Neutrophil (primary cell): ENCODE measurements at regions not wholly inside any gene's neighbourhood (a gene's known extent, or its start where the extent isn't known, plus 50 kb on each side); places are given as distances from the start of the nearest gene placed in this dataset.

Experiments
- H3K27ac ChIP-seq: fragments of 200-600 bp; sonication (generic); 2 replicates; pipeline ENCODE4 v1.5.1; 2016; ENCODE audit warnings: mild to moderate bottlenecking, moderate library complexity
- H3K27me3 ChIP-seq: fragments of 200-600 bp; sonication (generic); 2 replicates; pipeline ENCODE4 v1.6.0; 2016; ENCODE audit warnings: mild to moderate bottlenecking
- H3K36me3 ChIP-seq: fragments of 200-600 bp; sonication (generic); 2 replicates; pipeline ENCODE4 v1.5.1; 2017
- H3K4me1 ChIP-seq, 2 experiments: fragments of 200-600 bp in 1 of 2; sonication (generic) in 1 of 2; 1 replicate in 1 of 2; 2 replicates in 1 of 2; pipeline versions ENCODE4 v1.5.1 to v1.6.1; 2013 to 2016; ENCODE audit warnings: low read depth in 1 of 2, low read length in 1 of 2, mild to moderate bottlenecking in 1 of 2, moderate library complexity in 1 of 2; ENCODE audit not compliant: control insufficient read depth in 1 of 2, insufficient read depth in 1 of 2
- H3K4me3 ChIP-seq, 2 experiments: fragments of 200-600 bp in 1 of 2; sonication (generic) in 1 of 2; 1 replicate in 1 of 2; 2 replicates in 1 of 2; pipeline ENCODE4 v1.5.1; 2013 to 2016; ENCODE audit warnings: low read depth in 1 of 2, low read length in 1 of 2, mild to moderate bottlenecking in 1 of 2, moderate library complexity in 1 of 2
- H3K9me3 ChIP-seq: fragments of 200-600 bp; sonication (generic); 2 replicates; pipeline ENCODE4 v1.5.1; 2016
- CTCF ChIP-seq: fragments of 200-600 bp; sonication (generic); IDR thresholded peaks from 2 replicates; pipeline ENCODE4 v1.5.1; 2016; ENCODE audit warnings: antibody characterized with exemption

- Histone ChIP-seq H3K27me3 (no peaks in the 10 kb centered on the region), H3K4me1 (no peaks in the 10 kb centered on the region), H3K4me3 (no peak overlapping the region), H3K9me3 (no peaks in the 10 kb centered on the region), H3K36me3 (no peaks in the 10 kb centered on the region), H3K27ac (no peak overlapping the region)
- TF ChIP-seq CTCF = no peak
Measured at GRCh38 chr3:104816716-104817115, 550.0 kb upstream of the ALCAM start.

GRCh38 chr3:104819333-104819732 is 547.4 kb upstream of the ALCAM start:
- H3K27ac ChIP-seq = no peak overlapping the region
- no peaks in the 10 kb centered on the region for H3K4me1 ChIP-seq
- no peaks in the 10 kb centered on the region for H3K9me3 ChIP-seq
- H3K36me3 ChIP-seq = no peaks in the 10 kb centered on the region
- no peaks in the 10 kb centered on the region for H3K27me3 ChIP-seq
- no peak overlapping the region for H3K4me3 ChIP-seq
- TF ChIP-seq CTCF = no peak

GRCh38 chr3:104820959-104821358 is 545.8 kb upstream of the ALCAM start:
- Histone ChIP-seq H3K27ac (no peak overlapping the region), H3K4me1 (no peaks in the 10 kb centered on the region), H3K27me3 (no peaks in the 10 kb centered on the region), H3K4me3 (no peak overlapping the region), H3K9me3 (no peaks in the 10 kb centered on the region), H3K36me3 (no peaks in the 10 kb centered on the region)
- no peak for TF ChIP-seq CTCF

GRCh38 chr3:104825116-104825515 is 541.6 kb upstream of the ALCAM start:
- H3K9me3 ChIP-seq = no peaks in the 10 kb centered on the region
- H3K27ac ChIP-seq = no peak overlapping the region
- TF ChIP-seq CTCF = no peak

GRCh38 chr3:104831071-104831470 is 535.6 kb upstream of the ALCAM start:
- Histone ChIP-seq H3K27me3 (no peaks in the 10 kb centered on the region), H3K4me1 (no peaks in the 10 kb centered on the region), H3K9me3 (no peaks in the 10 kb centered on the region), H3K36me3 (no peaks in the 10 kb centered on the region), H3K4me3 (no peak overlapping the region), H3K27ac (no peak overlapping the region)
- no peak for TF ChIP-seq CTCF

More at GRCh38 chr3:104825116-104825515, 541.6 kb upstream of the ALCAM start:
- Histone ChIP-seq H3K36me3 (no peaks in the 10 kb centered on the region), H3K4me1 (no peaks in the 10 kb centered on the region), H3K27me3 (no peaks in the 10 kb centered on the region), H3K4me3 (no peak overlapping the region)

GRCh38 chr3:104832530-104832929 is 534.2 kb upstream of the ALCAM start:
- no peak for TF ChIP-seq CTCF
- Histone ChIP-seq H3K36me3 (no peaks in the 10 kb centered on the region), H3K4me3 (no peak overlapping the region), H3K4me1 (no peaks in the 10 kb centered on the region), H3K27me3 (no peaks in the 10 kb centered on the region), H3K9me3 (no peaks in the 10 kb centered on the region), H3K27ac (no peak overlapping the region)
